ENCODE measurements at regions not wholly inside any gene's neighbourhood (a gene's known extent, or its start where the extent isn't known, plus 50 kb on each side); places are given as distances from the start of the nearest gene placed in this dataset.

- TF ChIP-seq, protein P1, sequence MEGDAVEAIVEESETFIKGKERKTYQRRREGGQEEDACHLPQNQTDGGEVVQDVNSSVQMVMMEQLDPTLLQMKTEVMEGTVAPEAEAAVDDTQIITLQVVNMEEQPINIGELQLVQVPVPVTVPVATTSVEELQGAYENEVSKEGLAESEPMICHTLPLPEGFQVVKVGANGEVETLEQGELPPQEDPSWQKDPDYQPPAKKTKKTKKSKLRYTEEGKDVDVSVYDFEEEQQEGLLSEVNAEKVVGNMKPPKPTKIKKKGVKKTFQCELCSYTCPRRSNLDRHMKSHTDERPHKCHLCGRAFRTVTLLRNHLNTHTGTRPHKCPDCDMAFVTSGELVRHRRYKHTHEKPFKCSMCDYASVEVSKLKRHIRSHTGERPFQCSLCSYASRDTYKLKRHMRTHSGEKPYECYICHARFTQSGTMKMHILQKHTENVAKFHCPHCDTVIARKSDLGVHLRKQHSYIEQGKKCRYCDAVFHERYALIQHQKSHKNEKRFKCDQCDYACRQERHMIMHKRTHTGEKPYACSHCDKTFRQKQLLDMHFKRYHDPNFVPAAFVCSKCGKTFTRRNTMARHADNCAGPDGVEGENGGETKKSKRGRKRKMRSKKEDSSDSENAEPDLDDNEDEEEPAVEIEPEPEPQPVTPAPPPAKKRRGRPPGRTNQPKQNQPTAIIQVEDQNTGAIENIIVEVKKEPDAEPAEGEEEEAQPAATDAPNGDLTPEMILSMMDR (IDR thresholded peaks at IDR 0.05), result no peak
- no peak for TF ChIP-seq POLR2A (IDR thresholded peaks at IDR 0.05)
These were observed 60.7 kb upstream of the URI1 start for GRCh38 chr19:29881386-29881785.
